GM18951 (cell line): ENCODE measurements at regions not wholly inside any gene's neighbourhood (a gene's known extent, or its start where the extent isn't known, plus 50 kb on each side); places are given as distances from the start of the nearest gene placed in this dataset.
"Not testable (repeated sequence)": the region's sequence is repeated elsewhere in the genome, so short reads cannot be mapped to it uniquely, and the experiment has no call there.

Experiments used
- POLR2A ChIP-seq: IDR thresholded peaks from 4 replicates; pipeline ENCODE4 v1.6.1; 2011; ENCODE audit warnings: mild to moderate bottlenecking; ENCODE audit not compliant: insufficient read length, insufficient read depth; ENCODE audit errors: extremely low read depth
- in situ Hi-C: fragments of 300-500 bp; cut with MboI; formaldehyde crosslinking; loops from one replicate; pipeline ENCODE4 v1.12.0; 2022; ENCODE audit warnings: low sequenced_read_pairs, mixed read lengths, inconsistent platforms; ENCODE audit not compliant: unreplicated experiment

- TF ChIP-seq POLR2A = no peak
- in situ Hi-C loops = loop anchor here (25.0 kb wide), 1 partner anchor 557 kb away; the partner anchor contains the start of gene PPA2
These were observed 241.1 kb upstream of the TET2 start for GRCh38 chr4:104905546-104905945.

- in situ Hi-C loops = loop anchor here (25.0 kb wide), 1 partner anchor 556 kb away; the partner anchor contains the start of gene PPA2
- TF ChIP-seq POLR2A = no peak
These were observed 240.4 kb upstream of the TET2 start for GRCh38 chr4:104906276-104906675.

GRCh38 chr4:104907074-104907649 lies 239.5 kb upstream of the TET2 start:
- in situ Hi-C loops = loop anchor here (25.0 kb wide), 1 partner anchor 555 kb away; the partner anchor contains the start of gene PPA2
- no peak for TF ChIP-seq POLR2A

GRCh38 chr4:104907991-104908390 lies 238.7 kb upstream of the TET2 start:
- in situ Hi-C loops = loop anchor here (25.0 kb wide), 1 partner anchor 554 kb away; the partner anchor contains the start of gene PPA2
- no peak for TF ChIP-seq POLR2A

- in situ Hi-C loops = loop anchor here (25.0 kb wide), 1 partner anchor 553 kb away; the partner anchor contains the start of gene PPA2
- no peak for TF ChIP-seq POLR2A
These were observed 237.3 kb upstream of the TET2 start for GRCh38 chr4:104909376-104909775.

- no peak for TF ChIP-seq POLR2A
- in situ Hi-C loops = loop anchor here (25.0 kb wide), 1 partner anchor 550 kb away; the partner anchor contains the start of gene PPA2
These were observed 234.2 kb upstream of the TET2 start for GRCh38 chr4:104912518-104912917.

- in situ Hi-C loops = loop anchor here (25.0 kb wide), 1 partner anchor 547 kb away; the partner anchor contains the start of gene PPA2
- TF ChIP-seq POLR2A = no peak
These were observed 231.3 kb upstream of the TET2 start for GRCh38 chr4:104915373-104915772.

- TF ChIP-seq POLR2A = no peak
- in situ Hi-C loops = loop anchor here (25.0 kb wide), 1 partner anchor 546 kb away; the partner anchor contains the start of gene PPA2
These were observed 230.8 kb upstream of the TET2 start for GRCh38 chr4:104915864-104916263.

GRCh38 chr4:104919406-104919805 lies 227.3 kb upstream of the TET2 start:
- in situ Hi-C loops = loop anchor here (25.0 kb wide), 1 partner anchor 543 kb away; the partner anchor contains the start of gene PPA2
- TF ChIP-seq POLR2A = no peak

GRCh38 chr4:104930298-104930697 lies 216.4 kb upstream of the TET2 start:
- in situ Hi-C loops = no loop called here
- no peak for TF ChIP-seq POLR2A

- in situ Hi-C loops = not testable (repeated sequence)
These were observed 215.6 kb upstream of the TET2 start for GRCh38 chr4:104930745-104931736.

GRCh38 chr4:104938624-104939023 lies 208.1 kb upstream of the TET2 start:
- in situ Hi-C loops = no loop called here
- no peak for TF ChIP-seq POLR2A

GRCh38 chr4:104940927-104941326 lies 205.7 kb upstream of the TET2 start:
- in situ Hi-C loops = no loop called here

More at GRCh38 chr4:104940927-104941326, 205.7 kb upstream of the TET2 start:
- TF ChIP-seq POLR2A = no peak
